ENCODE measurements at regions not wholly inside any gene's neighbourhood (a gene's known extent, or its start where the extent isn't known, plus 50 kb on each side); places are given as distances from the start of the nearest gene placed in this dataset.

DNA sequence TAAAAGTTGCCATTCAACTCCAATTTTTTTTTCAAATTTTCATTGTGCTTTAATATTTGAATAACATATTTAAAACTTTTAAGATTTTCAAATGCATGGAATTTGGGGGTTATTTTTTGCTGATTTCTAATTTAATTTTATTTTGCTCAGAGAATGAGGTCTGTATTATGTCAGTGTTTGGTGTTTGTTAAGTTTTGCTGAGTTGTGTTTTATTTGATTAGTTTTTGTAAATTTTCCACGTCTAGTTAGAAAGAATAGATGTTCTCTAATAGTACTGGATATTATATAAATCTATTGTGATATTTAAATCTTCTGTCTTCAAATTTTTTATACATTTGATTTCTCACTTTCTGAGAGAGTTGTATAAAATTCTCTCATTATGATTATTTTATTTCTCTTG, 145.9 kb downstream of the MACIR start:
- intact Hi-C loops (cut with micrococcal nuclease): no loop called here
- BruUV-seq (replicated peaks): no TSS peak
- Mint-ChIP-seq H3K4me1 (ENCODE audit: insufficient read depth, unreplicated experiment) (no peaks in the 10 kb centered on the region), H3K27me3 (ENCODE audit: insufficient read depth, unreplicated experiment) (no peaks in the 10 kb centered on the region), H3K36me3 (ENCODE audit: insufficient read depth, unreplicated experiment) (peaks cover 6% of the 10 kb centered on the region), H3K27ac (ENCODE audit: low read depth, unreplicated experiment) (no peak overlapping the region), H3K4me3 (ENCODE audit: unreplicated experiment) (no peak overlapping the region), H3K9me3 (ENCODE audit: unreplicated experiment) (no peaks in the 10 kb centered on the region)
- TF ChIP-seq, protein P1, sequence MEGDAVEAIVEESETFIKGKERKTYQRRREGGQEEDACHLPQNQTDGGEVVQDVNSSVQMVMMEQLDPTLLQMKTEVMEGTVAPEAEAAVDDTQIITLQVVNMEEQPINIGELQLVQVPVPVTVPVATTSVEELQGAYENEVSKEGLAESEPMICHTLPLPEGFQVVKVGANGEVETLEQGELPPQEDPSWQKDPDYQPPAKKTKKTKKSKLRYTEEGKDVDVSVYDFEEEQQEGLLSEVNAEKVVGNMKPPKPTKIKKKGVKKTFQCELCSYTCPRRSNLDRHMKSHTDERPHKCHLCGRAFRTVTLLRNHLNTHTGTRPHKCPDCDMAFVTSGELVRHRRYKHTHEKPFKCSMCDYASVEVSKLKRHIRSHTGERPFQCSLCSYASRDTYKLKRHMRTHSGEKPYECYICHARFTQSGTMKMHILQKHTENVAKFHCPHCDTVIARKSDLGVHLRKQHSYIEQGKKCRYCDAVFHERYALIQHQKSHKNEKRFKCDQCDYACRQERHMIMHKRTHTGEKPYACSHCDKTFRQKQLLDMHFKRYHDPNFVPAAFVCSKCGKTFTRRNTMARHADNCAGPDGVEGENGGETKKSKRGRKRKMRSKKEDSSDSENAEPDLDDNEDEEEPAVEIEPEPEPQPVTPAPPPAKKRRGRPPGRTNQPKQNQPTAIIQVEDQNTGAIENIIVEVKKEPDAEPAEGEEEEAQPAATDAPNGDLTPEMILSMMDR (IDR thresholded peaks at IDR 0.05; ENCODE audit: unreplicated experiment): no peak
- POLR2A ChIA-PET: interaction anchor here (0.7 kb wide), 1 partner anchor 55 kb away, joined by 3 read pairs; no protein-coding TSS in a partner anchor
- CTCF ChIA-PET: interaction anchor here (0.6 to 0.8 kb wide), 2 partner anchors 21 to 260 kb away, joined by 3 to 4 read pairs; no protein-coding TSS in a partner anchor
- DNase-seq (ENCODE audit: unreplicated experiment): no peak

DNA sequence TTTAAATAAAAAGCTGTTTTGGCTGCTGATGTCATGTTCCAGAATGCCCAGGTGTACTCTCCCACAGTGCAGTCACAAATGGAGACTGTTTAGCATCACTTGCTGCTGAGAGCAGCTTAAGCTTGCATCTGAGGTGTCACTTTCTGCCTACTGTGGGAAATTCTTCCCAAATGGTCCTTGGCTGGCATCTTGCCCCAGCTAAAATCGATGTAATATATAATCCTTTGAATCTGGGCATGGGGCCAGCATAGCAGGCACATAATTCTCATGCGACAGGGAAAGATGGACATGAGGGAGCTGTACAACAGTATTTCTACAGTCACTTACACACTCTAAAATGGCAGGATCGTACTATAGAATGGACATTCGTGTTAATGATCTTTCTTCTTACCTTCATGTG, 144.3 kb downstream of the MACIR start:
- DNase-seq (ENCODE audit: unreplicated experiment): peak; percentile 11
- Mint-ChIP-seq H3K27me3 (ENCODE audit: insufficient read depth, unreplicated experiment) (no peaks in the 10 kb centered on the region), H3K4me3 (ENCODE audit: unreplicated experiment) (no peak overlapping the region), H3K9me3 (ENCODE audit: unreplicated experiment) (no peaks in the 10 kb centered on the region), H3K4me1 (ENCODE audit: insufficient read depth, unreplicated experiment) (no peaks in the 10 kb centered on the region), H3K27ac (ENCODE audit: low read depth, unreplicated experiment) (no peak overlapping the region), H3K36me3 (ENCODE audit: insufficient read depth, unreplicated experiment) (peaks cover 6% of the 10 kb centered on the region)
- TF ChIP-seq, protein P1 (IDR thresholded peaks at IDR 0.05; ENCODE audit: unreplicated experiment): no peak
- intact Hi-C loops (cut with micrococcal nuclease): no loop called here
- ChIA-PET POLR2A (interaction anchor here (0.6 kb wide), 1 partner anchor 913 kb away, joined by 3 read pairs; no protein-coding TSS in a partner anchor), CTCF (interaction anchor here (0.9 to 1.2 kb wide), 2 partner anchors 19 to 39 kb away, joined by 3 read pairs; no protein-coding TSS in a partner anchor)
- no TSS peak for BruUV-seq (replicated peaks)

GRCh38 chr5:103397739-103398581, 139.4 kb downstream of the MACIR start:
- H3K4me1 Mint-ChIP-seq (ENCODE audit: insufficient read depth, unreplicated experiment): no peaks in the 10 kb centered on the region
- H3K27ac Mint-ChIP-seq (ENCODE audit: low read depth, unreplicated experiment): no peak overlapping the region
- BruUV-seq (replicated peaks): no TSS peak
- intact Hi-C loops (cut with micrococcal nuclease): no loop called here
- TF ChIP-seq, protein P1 (IDR thresholded peaks at IDR 0.05; ENCODE audit: unreplicated experiment): no peak
- no peaks in the 10 kb centered on the region for H3K9me3 Mint-ChIP-seq (ENCODE audit: unreplicated experiment)
- no peaks in the 10 kb centered on the region for H3K27me3 Mint-ChIP-seq (ENCODE audit: insufficient read depth, unreplicated experiment)
- no peak for DNase-seq (ENCODE audit: unreplicated experiment)
- ChIA-PET POLR2A (no interaction called here), CTCF (interaction anchor here (1.5 kb wide), 1 partner anchor 78 kb away, joined by 6 read pairs; no protein-coding TSS in a partner anchor)
- H3K36me3 Mint-ChIP-seq (ENCODE audit: insufficient read depth, unreplicated experiment): no peaks in the 10 kb centered on the region
- H3K4me3 Mint-ChIP-seq (ENCODE audit: unreplicated experiment): no peak overlapping the region

- Mint-ChIP-seq H3K9me3 (ENCODE audit: unreplicated experiment) (no peaks in the 10 kb centered on the region), H3K4me3 (ENCODE audit: unreplicated experiment) (no peak overlapping the region), H3K4me1 (ENCODE audit: insufficient read depth, unreplicated experiment) (no peaks in the 10 kb centered on the region), H3K27ac (ENCODE audit: low read depth, unreplicated experiment) (no peak overlapping the region), H3K27me3 (ENCODE audit: insufficient read depth, unreplicated experiment) (no peaks in the 10 kb centered on the region), H3K36me3 (ENCODE audit: insufficient read depth, unreplicated experiment) (no peaks in the 10 kb centered on the region)
- intact Hi-C loops (cut with micrococcal nuclease): no loop called here
- no TSS peak for BruUV-seq (replicated peaks)
- TF ChIP-seq, protein P1 (IDR thresholded peaks at IDR 0.05; ENCODE audit: unreplicated experiment): no peak
- ChIA-PET CTCF (interaction anchor here (0.5 kb wide), 1 partner anchor 93 kb away, joined by 3 read pairs; no protein-coding TSS in a partner anchor), POLR2A (interaction anchor here (1.1 kb wide), 1 partner anchor 135 kb away, joined by 3 read pairs; no protein-coding TSS in a partner anchor)
- DNase-seq (ENCODE audit: unreplicated experiment): no peak
Measured at GRCh38 chr5:103394676-103395075, 136.1 kb downstream of the MACIR start.
